ENCODE measurements at regions not wholly inside any gene's neighbourhood (a gene's known extent, or its start where the extent isn't known, plus 50 kb on each side); places are given as distances from the start of the nearest gene placed in this dataset.
"Not testable (repeated sequence)": the region's sequence is repeated elsewhere in the genome, so short reads cannot be mapped to it uniquely, and the experiment has no call there.

- POLR2A ChIA-PET (ENCODE audit: partially characterized antibody); intact Hi-C loops (cut with micrococcal nuclease): not testable (repeated sequence)
Measured at GRCh38 chr12:9543341-9543740, 64.4 kb downstream of the KLRB1 start.

DNA sequence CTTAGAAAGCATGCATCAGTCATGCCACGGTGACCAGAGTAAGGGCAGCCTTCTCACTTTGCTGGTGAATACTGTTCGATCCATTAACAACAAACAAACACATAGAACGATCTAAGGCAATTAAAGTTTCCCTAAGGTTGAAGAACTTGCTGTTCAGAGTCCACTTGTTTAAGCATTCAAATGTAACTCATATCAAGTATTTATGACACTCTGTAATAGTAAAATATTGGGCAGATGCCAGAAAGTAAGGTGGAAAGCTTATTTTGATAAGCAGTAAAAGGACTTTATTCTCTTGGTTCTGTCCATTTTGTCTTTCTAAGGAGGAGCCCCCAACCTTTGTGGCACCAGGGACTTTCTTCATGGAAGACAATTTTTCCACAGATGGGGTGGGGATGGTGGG is 64.9 kb downstream of the KLRB1 start:
- H3K36me3 ChIP-seq (ENCODE audit: insufficient read depth, low read length); CTCF ChIA-PET (ENCODE audit: partially characterized antibody); H3K4me3 ChIP-seq (ENCODE audit: low read length in 2 of 2); intact Hi-C loops (cut with micrococcal nuclease); H3K9me3 ChIP-seq (ENCODE audit: control insufficient read depth in 1 of 2, low read length in 2 of 2); H3K27me3 Mint-ChIP-seq; H3K4me1 ChIP-seq (ENCODE audit: insufficient read depth, low read length); H3K4me1 Mint-ChIP-seq; H3K27me3 ChIP-seq (ENCODE audit: insufficient read depth, low read length); H3K27ac ChIP-seq (ENCODE audit: low read depth, low read length); H3K27ac Mint-ChIP-seq; POLR2A ChIA-PET (ENCODE audit: partially characterized antibody); H3K9me3 Mint-ChIP-seq; DNase-seq; H3K36me3 Mint-ChIP-seq; H3K4me3 Mint-ChIP-seq: not testable (repeated sequence)

More at GRCh38 chr12:9543341-9543740, 64.4 kb downstream of the KLRB1 start:
- H3K27me3 ChIP-seq (ENCODE audit: insufficient read depth, low read length); H3K9me3 ChIP-seq (ENCODE audit: control insufficient read depth in 1 of 2, low read length in 2 of 2); H3K4me3 Mint-ChIP-seq; H3K27me3 Mint-ChIP-seq; H3K4me1 ChIP-seq (ENCODE audit: insufficient read depth, low read length); DNase-seq; H3K4me3 ChIP-seq (ENCODE audit: low read length in 2 of 2); H3K27ac ChIP-seq (ENCODE audit: low read depth, low read length); H3K36me3 ChIP-seq (ENCODE audit: insufficient read depth, low read length); H3K27ac Mint-ChIP-seq; H3K36me3 Mint-ChIP-seq; CTCF ChIA-PET (ENCODE audit: partially characterized antibody); H3K9me3 Mint-ChIP-seq; H3K4me1 Mint-ChIP-seq: not testable (repeated sequence)

GRCh38 chr12:9515925-9516324 is 91.8 kb downstream of the KLRB1 start:
- intact Hi-C loops (cut with micrococcal nuclease); H3K4me1 ChIP-seq (ENCODE audit: insufficient read depth, low read length); H3K4me1 Mint-ChIP-seq; H3K4me3 ChIP-seq (ENCODE audit: low read length in 2 of 2); H3K36me3 Mint-ChIP-seq; H3K36me3 ChIP-seq (ENCODE audit: insufficient read depth, low read length); H3K27ac Mint-ChIP-seq; H3K9me3 ChIP-seq (ENCODE audit: control insufficient read depth in 1 of 2, low read length in 2 of 2); H3K9me3 Mint-ChIP-seq; DNase-seq; CTCF ChIA-PET (ENCODE audit: partially characterized antibody); H3K27me3 ChIP-seq (ENCODE audit: insufficient read depth, low read length); H3K27me3 Mint-ChIP-seq; H3K27ac ChIP-seq (ENCODE audit: low read depth, low read length); POLR2A ChIA-PET (ENCODE audit: partially characterized antibody); H3K4me3 Mint-ChIP-seq: not testable (repeated sequence)

DNA sequence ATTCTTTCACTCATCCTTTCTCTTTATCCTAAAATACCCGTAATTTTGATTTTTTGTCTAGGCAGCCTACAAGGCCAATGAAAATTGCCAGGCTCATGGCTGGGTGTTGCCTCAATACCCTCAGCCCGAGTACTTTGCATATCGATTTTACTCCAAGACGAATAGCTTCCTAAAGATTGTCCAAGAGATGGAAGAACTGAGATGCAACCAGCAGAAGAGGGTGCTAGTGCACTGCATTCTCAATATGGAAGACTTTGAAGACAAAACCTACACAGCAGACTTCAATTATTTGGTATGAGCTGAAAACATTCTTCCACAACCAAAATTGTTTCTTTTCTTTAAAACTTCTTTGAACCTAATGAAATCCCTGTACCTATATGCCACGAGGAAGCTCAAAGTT is 95.0 kb downstream of the KLRB1 start:
- POLR2A ChIA-PET (ENCODE audit: partially characterized antibody); H3K9me3 Mint-ChIP-seq; H3K4me1 ChIP-seq (ENCODE audit: insufficient read depth, low read length); H3K36me3 Mint-ChIP-seq; H3K27me3 Mint-ChIP-seq; H3K9me3 ChIP-seq (ENCODE audit: control insufficient read depth in 1 of 2, low read length in 2 of 2); H3K27me3 ChIP-seq (ENCODE audit: insufficient read depth, low read length); intact Hi-C loops (cut with micrococcal nuclease); H3K36me3 ChIP-seq (ENCODE audit: insufficient read depth, low read length); CTCF ChIA-PET (ENCODE audit: partially characterized antibody); H3K4me3 ChIP-seq (ENCODE audit: low read length in 2 of 2); H3K27ac ChIP-seq (ENCODE audit: low read depth, low read length); H3K4me3 Mint-ChIP-seq: not testable (repeated sequence)
- Mint-ChIP-seq H3K4me1 (peaks cover 0 to 16% (median 9%) of the 10 kb centered on the region in 4 donors), H3K27ac (peak overlapping the region in 2 of 7 donors; percentile 2 to 64)
- peak in 2 of 5 donors; percentile 0 to 6 for DNase-seq

- Mint-ChIP-seq H3K4me1 (peaks cover 0 to 16% (median 9%) of the 10 kb centered on the region in 4 donors), H3K27ac (peak overlapping the region in 5 of 7 donors; percentile 39 to 70 (median 57))
- intact Hi-C loops (cut with micrococcal nuclease); H3K4me1 ChIP-seq (ENCODE audit: insufficient read depth, low read length); H3K9me3 Mint-ChIP-seq; H3K9me3 ChIP-seq (ENCODE audit: control insufficient read depth in 1 of 2, low read length in 2 of 2); H3K27me3 ChIP-seq (ENCODE audit: insufficient read depth, low read length); H3K36me3 Mint-ChIP-seq; H3K4me3 Mint-ChIP-seq; H3K36me3 ChIP-seq (ENCODE audit: insufficient read depth, low read length); H3K4me3 ChIP-seq (ENCODE audit: low read length in 2 of 2); H3K27ac ChIP-seq (ENCODE audit: low read depth, low read length); POLR2A ChIA-PET (ENCODE audit: partially characterized antibody); H3K27me3 Mint-ChIP-seq; CTCF ChIA-PET (ENCODE audit: partially characterized antibody): not testable (repeated sequence)
- DNase-seq = peak in 3 of 5 donors; percentile 2 to 11 (median 6)
Measured at GRCh38 chr12:9510392-9511011, 97.2 kb downstream of the KLRB1 start.

GRCh38 chr12:9509464-9510161 is 98.1 kb downstream of the KLRB1 start:
- POLR2A ChIA-PET (ENCODE audit: partially characterized antibody) = no interaction called here
- Mint-ChIP-seq H3K9me3 (no peaks in the 10 kb centered on the region), H3K27me3 (no peaks in the 10 kb centered on the region), H3K4me3 (no peak overlapping the region), H3K27ac (peak overlapping the region in 1 of 7 donors; percentile 70), H3K4me1 (peaks cover 0 to 16% (median 9%) of the 10 kb centered on the region in 4 donors), H3K36me3 (no peaks in the 10 kb centered on the region)
- Histone ChIP-seq H3K9me3 (ENCODE audit: control insufficient read depth in 1 of 2, low read length in 2 of 2) (no peaks in the 10 kb centered on the region), H3K4me3 (ENCODE audit: low read length in 2 of 2) (no peak overlapping the region), H3K4me1 (ENCODE audit: insufficient read depth, low read length) (no peaks in the 10 kb centered on the region), H3K36me3 (ENCODE audit: insufficient read depth, low read length) (no peaks in the 10 kb centered on the region), H3K27me3 (ENCODE audit: insufficient read depth, low read length) (no peaks in the 10 kb centered on the region), H3K27ac (ENCODE audit: low read depth, low read length) (no peak overlapping the region)
- intact Hi-C loops (cut with micrococcal nuclease) = no loop called here
- no peak for DNase-seq
- CTCF ChIA-PET (ENCODE audit: partially characterized antibody) = no interaction called here

DNA sequence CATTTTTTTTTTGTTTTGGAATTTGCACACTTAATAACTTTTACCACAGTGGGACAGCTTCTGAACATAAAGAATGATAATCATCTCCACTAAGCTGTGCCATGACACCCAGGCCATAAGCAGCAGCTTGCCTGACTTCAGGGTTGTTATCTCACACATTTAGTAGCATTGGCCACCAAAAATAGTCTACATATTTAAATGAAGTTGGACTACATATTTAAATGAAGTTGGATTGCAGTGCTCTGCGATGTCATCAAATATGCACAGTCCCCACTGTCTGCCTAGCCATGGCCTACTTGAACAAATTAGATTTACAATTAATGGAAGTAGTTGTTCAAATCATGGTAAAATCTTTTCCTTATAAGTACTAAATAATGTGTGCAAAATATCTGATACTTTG is 101.0 kb downstream of the KLRB1 start:
- no peaks in the 10 kb centered on the region for H3K36me3 ChIP-seq (ENCODE audit: insufficient read depth, low read length)
- H3K4me3 Mint-ChIP-seq = no peak overlapping the region
- H3K27ac Mint-ChIP-seq = no peak overlapping the region
- intact Hi-C loops (cut with micrococcal nuclease) = no loop called here
- POLR2A ChIA-PET (ENCODE audit: partially characterized antibody) = no interaction called here
- CTCF ChIA-PET (ENCODE audit: partially characterized antibody) = no interaction called here
- no peak for DNase-seq
- H3K4me3 ChIP-seq (ENCODE audit: low read length in 2 of 2) = no peak overlapping the region
- no peaks in the 10 kb centered on the region for H3K27me3 ChIP-seq (ENCODE audit: insufficient read depth, low read length)
- H3K27ac ChIP-seq (ENCODE audit: low read depth, low read length) = no peak overlapping the region
- no peaks in the 10 kb centered on the region for H3K36me3 Mint-ChIP-seq
- no peaks in the 10 kb centered on the region for H3K9me3 ChIP-seq (ENCODE audit: control insufficient read depth in 1 of 2, low read length in 2 of 2)
- H3K27me3 Mint-ChIP-seq = no peaks in the 10 kb centered on the region
- peaks cover 0 to 15% (median 8%) of the 10 kb centered on the region in 4 donors for H3K4me1 Mint-ChIP-seq
- H3K9me3 Mint-ChIP-seq = no peaks in the 10 kb centered on the region
- no peaks in the 10 kb centered on the region for H3K4me1 ChIP-seq (ENCODE audit: insufficient read depth, low read length)
